Hepatocyte (in vitro differentiated cells): ENCODE measurements at regions not wholly inside any gene's neighbourhood (a gene's known extent, or its start where the extent isn't known, plus 50 kb on each side); places are given as distances from the start of the nearest gene placed in this dataset.

ENCODE experiments used
- CTCF ChIP-seq: fragments of 200-600 bp; sonication (generic); IDR thresholded peaks from 2 replicates; pipeline ENCODE4 v1.5.1; 2016; ENCODE audit warnings: antibody characterized with exemption, mild to moderate bottlenecking; ENCODE audit not compliant: poor library complexity
- EZH2 ChIP-seq: fragments of 200-600 bp; sonication (generic); IDR thresholded peaks from 2 replicates; pipeline ENCODE4 v1.6.1; 2016; ENCODE audit warnings: antibody characterized with exemption, mild to moderate bottlenecking, borderline replicate concordance
- EZH2phosphoT487 ChIP-seq: fragments of 200-600 bp; sonication (generic); IDR thresholded peaks from one replicate; pipeline ENCODE4 v1.6.1; 2018; ENCODE audit warnings: antibody characterized with exemption, mild to moderate bottlenecking, low read depth, moderate library complexity; ENCODE audit not compliant: unreplicated experiment, severe bottlenecking

- TF ChIP-seq EZH2, result no peak
- TF ChIP-seq CTCF, result no peak
- TF ChIP-seq EZH2phosphoT487, result no peak
These were observed 69.6 kb upstream of the THBS1 start for GRCh38 chr15:39511000-39511915.
